ENCODE measurements at regions not wholly inside any gene's neighbourhood (a gene's known extent, or its start where the extent isn't known, plus 50 kb on each side); places are given as distances from the start of the nearest gene placed in this dataset.
"Not testable (repeated sequence)": the region's sequence is repeated elsewhere in the genome, so short reads cannot be mapped to it uniquely, and the experiment has no call there.

DNA sequence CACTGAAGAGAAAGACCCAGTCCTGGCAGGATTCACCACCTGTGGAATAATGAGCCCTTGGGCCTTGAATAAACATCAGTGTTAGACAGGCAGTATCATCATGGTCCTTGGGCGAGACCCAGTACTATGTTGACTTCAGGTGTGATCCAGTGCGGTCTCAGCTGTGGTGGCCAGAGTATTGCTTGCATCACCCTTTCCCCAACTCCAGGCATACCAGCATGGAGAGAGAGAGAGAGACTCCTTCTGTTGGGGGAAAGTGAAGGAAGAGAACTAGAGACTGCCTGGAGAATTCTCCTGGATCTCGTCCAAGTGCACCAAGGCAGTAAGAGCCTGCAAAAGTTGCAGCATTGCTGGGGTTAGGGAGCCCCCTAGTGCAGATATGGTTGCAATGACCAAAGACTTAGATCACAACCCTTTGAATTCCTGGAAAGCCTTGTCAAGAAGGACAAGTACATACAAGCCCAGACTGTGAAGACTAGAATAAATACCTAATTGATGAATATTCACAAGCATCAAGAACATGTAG is 61.1 kb upstream of the VAMP7 start:
- DNase-seq (ENCODE audit: low spot score): peak; percentile 60
- peak; percentile 91 for ATAC-seq

DNA sequence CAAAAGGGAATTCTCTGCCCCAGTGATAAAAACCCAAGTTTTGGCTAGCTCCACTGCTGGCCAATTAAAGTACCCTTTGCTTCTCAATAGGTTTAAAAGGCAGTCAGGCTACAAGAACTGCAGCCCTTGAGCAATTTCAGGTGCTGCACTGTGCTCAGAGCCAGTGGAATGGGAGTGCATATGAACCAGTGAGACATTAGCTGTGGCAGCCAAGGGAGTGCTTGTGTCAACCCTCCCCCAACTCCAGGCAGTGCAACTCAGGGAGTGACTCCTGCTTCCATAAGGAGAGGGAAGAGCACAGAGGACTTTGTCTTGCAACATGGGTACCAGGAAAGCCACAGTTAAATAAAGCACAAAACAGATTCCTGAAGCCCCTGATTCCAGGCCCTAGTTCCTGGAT is 61.6 kb upstream of the VAMP7 start:
- ATAC-seq: no peak

DNA sequence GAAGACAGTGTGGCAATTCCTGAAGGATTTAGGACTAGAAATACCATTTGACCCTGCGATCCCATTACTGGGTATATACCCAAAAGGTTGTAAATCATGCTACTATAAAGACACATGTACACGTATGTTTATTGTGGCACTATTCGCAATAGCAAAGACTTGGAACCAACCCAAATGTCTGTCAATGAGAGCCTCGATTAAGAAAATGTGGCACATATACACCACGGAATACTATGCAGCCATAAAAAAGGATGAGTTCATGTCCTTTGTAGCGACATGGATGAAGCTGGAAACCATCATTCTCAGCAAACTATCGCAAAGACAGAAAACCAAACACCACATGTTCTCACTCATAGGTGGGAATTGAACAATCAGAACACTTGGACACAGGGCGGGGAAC is 66.8 kb upstream of the VAMP7 start:
- not testable (repeated sequence) for ATAC-seq; DNase-seq (ENCODE audit: low spot score)

More for the DNA sequence above, 61.6 kb upstream of the VAMP7 start:
- DNase-seq (ENCODE audit: low spot score): no peak

DNA sequence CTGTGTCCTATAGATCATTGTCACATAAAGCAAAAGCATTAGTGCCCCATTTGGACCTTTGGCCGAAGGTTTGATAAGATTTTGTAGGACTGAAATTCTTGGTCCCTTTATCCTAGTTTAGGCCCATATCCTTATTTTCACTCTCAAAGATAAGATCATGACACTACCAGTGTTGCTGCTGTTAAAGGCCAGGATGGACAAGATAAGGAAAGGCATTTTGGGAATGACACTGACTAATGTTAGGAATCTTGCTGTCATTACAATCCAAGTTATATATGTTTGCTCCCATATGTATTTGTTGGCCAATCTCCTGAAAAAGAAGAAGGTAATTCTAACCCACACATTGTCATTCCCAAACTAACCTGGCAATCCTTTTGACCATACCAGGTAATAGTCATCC is 101.3 kb upstream of the VAMP7 start:
- DNase-seq (ENCODE audit: low spot score) (no peak), ATAC-seq (no peak)

DNA sequence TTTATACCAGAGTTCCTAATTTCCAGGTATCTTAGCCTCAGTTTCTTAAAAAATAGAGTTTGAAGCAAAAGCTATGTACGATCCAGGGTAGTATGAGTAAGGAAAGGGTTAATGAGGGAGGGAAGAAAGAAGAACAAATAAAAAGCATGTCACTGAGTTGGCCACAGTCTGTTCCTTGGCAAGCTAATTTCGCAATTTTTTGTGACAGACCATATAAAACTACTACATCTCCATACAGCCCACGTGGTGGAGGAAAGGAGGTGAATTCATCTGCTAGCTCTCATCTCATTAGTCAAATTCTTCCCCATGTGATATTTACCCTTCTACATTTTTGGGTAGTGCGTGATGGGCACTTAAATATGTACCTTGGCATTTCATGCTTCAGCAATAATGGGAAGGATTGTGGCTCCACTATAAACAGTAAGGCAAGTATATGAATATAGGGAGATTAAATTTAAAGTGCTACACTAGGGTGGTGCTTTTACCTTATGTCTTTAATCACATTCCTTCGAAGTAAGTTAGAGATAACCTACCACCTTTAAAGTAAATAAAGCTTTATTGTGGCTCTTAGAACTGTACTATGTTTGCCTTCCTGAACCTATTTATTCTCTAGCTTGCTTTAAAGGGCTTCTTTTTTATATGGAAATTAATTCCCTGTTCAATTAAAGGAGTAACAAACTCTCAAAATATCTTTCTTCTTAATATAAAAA is 102.1 kb upstream of the VAMP7 start:
- DNase-seq (ENCODE audit: low spot score): no peak
- ATAC-seq: no peak

DNA sequence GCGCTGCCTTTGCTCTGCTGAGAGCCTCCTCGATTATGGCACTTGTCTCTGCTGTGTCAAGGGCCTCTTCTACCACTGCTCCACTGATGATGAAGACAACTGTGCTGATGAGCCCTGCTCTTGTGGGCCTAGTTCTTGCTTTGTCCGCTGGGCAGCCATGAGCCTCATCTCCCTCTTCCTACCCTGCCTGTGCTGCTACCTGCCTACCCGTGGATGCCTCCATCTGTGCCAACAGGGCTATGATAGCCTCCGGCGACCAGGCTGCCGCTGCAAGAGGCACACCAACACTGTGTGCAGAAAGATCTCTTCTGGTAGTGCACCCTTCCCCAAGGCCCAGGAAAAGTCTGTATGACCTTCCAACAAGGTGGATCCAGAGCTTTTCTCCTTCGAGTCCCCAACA is 106.8 kb upstream of the VAMP7 start:
- ATAC-seq (no peak), DNase-seq (ENCODE audit: low spot score) (no peak)

DNA sequence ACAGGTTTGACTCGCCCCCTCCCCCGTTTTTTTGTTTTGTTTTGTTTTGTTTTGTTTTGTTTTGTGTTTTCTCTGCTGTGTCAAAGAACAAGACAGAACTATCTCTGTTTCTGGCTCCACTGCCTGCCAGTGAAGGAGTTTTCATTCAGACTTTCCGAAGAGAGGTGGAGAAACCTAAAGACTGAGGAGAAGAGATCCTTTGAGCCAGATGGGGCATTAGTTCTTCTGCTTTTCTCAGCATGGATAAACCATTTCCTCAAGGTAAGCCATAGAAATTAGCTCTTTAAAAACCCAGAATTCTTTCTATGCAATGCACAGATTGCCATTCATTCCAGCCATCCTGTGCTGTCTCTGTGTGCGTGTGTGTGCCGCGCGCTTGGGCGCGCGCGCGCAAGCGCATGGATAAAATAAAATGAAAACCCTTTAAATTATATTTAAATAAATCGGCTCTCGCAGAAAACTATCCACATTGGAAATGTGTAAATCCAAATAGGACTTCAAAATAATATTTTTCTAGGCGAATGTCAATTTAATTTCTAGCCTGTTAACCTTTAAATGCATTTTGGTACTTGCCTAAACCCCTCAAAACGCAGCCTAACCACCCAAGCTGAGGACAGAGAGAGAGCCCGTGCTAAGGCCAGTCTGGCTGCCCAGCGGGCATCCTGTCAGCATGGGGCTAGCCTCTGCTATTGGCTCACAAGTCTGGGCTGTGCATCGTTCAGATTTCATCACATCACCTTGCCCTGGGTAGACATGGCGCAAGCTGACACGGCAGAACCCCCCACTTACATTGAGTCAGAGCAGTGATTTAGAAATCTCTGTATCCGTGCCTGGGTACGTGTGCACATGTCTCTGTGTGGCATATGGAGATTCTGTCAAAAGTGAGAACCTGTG is 113.0 kb upstream of the VAMP7 start:
- DNase-seq (ENCODE audit: low spot score) (peak; percentile 46), ATAC-seq (peak; percentile 44)

DNA sequence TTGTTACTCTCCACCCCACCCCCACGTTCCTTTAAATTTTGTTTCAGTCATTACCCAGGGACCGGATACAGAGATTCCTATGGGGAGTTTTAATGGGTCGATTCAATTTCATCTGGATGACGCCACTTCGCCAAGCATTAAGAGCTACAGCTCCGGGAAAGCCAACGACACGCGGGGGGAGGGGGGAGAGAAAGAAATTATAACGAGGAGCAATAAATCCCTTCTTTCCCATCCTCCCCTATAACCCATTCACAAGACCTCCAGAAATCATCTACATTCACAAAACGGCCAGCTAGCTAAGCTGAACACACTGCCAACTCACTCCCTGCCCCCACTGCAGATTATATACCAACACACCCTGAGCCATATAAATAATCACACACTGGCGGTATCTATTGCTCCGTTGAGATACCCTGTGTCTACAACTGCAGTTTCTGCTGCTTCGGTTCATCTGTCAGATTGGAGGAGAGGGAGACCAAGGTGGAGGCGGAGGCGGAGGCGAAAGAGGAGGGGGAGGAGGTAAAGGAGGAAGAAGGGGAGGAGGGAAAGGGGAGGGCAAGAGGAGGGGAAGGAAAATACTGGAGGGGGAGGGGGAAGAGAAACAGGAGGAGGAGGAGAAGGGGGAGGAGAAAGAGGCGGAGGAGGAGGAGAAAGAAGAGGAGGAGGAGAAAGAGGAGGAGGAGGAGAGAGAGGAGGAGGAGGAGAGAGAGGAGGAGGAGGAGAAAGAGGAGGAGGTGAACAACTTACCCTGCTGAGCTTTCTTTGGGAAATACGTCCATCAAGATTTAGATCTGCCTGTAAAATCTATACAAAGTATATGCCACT is 113.9 kb upstream of the VAMP7 start:
- DNase-seq (ENCODE audit: low spot score) (peak; percentile 40), ATAC-seq (peak; percentile 85)

DNA sequence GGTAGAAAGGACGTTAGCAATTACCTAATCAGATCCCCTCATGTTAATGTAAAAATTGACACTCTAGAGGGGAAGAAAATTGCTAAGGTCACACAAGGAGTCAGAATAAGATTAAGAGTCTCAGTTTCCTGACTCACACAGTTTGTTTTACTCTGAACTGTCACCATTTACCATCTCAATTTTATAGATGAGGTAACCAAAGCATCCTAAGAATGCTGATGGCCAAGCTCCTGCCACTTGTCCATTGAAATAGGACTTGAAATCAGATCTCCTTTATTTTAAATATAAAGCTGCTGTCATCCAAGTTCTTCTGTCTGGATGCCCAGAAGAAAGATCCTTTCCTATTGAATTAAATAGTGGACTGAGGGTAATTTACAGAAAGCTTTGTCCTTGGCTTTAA is 114.8 kb upstream of the VAMP7 start:
- ATAC-seq: no peak
- DNase-seq (ENCODE audit: low spot score): no peak

DNA sequence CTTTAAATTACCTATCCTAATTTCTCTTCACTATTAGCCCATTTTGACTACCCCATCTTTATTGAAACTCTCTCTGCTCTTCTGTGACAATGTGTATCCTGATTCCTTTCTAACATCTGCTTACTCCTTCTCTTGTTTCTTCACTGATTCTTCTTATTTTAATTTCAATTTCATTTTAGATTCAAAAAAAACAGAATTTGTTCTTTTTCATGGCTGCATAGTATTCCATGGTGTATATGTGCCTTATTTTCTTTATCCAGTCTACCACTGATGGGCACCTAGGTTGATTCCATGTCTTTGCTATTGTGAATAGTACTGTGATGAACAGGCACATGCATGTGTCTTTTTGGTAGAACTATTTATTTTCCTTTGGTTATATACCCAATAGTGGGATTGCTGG is 120.0 kb upstream of the VAMP7 start:
- DNase-seq (ENCODE audit: low spot score) (no peak), ATAC-seq (no peak)

DNA sequence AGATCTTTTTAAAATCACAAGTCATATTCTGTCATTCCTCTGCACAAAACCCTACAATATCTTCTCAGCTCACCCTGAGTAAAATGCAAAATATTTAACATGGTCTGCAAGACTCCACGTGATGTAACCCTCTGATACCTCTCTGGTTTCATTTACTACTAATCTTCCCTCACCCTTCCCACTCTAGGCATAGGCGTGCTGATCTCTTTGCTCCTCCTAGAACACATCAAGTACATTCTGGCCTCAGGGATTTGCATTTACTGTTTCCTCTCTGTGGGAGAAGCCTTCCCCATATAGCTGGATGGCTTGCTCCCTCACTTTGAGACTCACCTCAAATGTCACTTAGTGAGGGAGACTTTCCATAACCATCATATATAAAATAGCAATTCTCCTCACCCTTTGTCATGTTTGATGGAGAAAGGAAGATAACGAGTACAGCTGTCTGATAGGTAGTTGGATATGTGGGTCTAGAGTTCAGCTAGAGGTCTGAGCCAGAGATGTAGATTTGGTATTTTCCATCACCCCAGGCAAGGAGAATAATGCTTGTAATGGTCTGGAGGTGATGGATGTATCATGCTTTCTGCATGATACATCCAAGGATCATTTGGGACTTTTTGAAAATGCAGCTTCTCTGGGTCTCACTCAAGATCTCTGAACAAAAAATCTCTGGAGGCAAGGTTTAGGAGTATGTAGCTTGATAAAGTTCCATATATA is 123.9 kb upstream of the VAMP7 start:
- DNase-seq (ENCODE audit: low spot score) (no peak), ATAC-seq (no peak)

DNA sequence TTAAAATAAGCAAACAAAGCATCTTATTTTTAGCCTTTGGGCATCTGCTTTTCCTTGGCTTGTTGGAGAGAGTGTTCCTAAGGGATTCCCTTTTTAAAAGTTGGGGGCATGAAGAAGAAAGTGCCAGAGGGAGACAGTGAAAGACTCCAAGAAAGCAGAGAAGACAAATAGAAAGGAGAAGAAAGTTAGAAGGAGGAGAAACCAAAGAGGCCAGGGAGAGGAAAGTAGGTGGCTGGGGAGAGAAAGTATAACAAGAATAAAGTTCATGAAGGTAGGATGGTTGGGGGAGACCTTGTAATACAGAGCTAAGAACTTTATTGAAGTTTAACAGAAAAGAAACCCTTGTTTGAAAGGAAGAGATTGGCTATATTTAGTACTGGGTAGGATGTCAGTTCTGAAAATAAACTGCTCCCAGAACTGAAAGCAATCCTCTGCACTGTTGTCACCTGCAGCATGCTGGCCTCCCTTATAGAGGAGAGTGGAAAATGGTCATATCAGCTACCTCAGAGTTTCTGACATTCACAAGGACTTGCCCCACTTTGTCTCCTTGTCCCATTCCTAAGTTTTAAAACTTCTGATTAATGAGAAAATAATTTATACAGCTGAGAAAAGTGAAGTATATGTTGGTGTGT is 125.3 kb upstream of the VAMP7 start:
- DNase-seq (ENCODE audit: low spot score) (no peak), ATAC-seq (no peak)

DNA sequence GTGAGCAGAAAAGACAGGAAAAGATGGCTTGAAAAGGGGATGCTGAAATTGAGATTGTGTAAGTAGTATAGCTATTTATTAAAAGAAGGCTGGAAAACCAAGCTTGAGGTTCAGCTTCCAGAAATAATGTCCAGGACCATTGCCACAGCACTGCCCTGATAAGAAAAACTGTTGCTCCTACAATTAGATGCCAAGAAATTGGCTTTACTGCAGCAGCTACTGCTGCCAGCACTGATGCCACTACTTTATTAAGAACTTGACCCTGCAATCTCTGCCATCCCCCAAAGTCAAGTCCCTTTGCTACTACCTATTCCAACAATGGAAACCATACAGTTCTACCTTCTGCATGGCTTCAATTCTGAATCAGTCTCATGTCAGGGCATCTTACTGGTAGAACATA is 130.0 kb upstream of the VAMP7 start:
- ATAC-seq (no peak), DNase-seq (ENCODE audit: low spot score) (no peak)

DNA sequence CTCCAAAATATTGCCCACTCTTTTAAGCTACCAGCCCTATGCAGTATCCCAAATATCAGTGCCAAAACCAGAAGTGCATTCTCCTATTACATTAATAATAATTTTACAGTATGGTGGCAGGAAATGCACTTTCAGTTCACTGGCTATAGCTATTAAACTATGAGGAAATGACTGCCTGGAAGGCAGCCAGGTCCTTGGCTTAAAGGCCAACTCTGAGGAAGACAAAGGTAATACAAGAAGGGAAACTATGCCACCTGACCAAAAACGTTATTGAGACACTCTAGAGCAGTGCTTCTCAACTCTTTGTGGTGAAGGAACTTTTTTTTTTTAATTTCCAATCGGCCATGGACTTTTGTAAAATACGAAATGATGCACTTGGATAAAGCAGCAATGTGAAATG is 133.6 kb upstream of the VAMP7 start:
- ATAC-seq: peak; percentile 38
- DNase-seq (ENCODE audit: low spot score): no peak

DNA sequence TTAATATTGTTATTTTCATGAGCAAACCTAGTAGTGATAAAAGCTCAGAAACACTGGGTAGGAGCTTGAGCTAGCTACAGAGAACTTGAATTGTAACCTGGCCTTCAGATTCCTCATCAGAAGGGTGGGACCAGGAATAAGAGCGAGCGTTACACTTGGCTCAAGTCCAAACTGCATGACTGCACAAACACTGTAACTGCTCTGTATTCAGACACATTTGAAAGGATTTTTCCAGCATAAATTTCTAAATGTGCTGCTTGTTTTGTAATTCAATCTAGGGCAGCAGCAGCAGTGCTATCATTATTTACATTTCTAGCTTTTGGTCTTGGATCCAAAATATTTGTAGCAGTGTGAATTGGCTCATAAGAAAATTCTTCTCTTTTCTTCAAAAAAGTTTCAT is 133.0 kb upstream of the TMLHE start:
- ATAC-seq (no peak), DNase-seq (ENCODE audit: low spot score) (no peak)

DNA sequence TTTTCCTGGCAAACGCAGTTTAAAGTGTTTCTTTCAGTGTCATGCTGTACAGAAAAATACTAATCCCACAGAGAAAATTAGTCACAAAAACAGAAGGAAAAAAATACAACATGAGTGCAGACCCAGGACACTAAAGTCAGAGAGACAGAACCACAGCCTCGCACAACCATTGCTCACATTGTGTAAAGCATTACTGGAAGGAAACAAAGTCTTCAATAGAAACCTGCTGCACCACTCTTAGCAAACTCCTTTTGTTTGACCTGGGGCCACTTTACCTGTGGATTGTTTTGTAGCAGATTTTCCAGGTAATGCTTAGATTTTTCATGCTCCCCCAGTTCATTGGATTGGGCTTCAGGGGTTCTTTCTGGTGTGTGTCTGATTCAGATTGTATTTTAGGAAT is 131.8 kb upstream of the TMLHE start:
- no peak for DNase-seq (ENCODE audit: low spot score)
- no peak for ATAC-seq

DNA sequence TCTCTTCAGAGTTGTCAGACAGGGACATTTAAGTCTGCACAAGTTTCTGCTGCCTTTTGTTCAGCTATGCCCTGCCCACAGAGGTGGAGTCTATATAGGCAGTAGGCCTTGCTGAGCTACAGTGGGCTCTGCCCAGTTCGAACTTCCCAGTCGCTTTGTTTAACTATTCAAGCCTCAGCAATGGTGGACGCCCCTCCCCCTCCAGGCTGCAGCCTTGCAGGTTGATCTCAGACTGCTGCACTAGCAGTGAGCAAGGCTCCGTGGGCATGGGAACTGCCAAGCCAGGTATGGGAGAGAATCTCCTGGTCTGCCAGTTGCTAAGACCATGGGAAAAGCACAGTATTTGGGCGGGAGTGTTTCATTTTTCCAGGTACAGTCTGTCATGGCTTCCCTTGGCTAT is 115.6 kb upstream of the TMLHE start:
- ATAC-seq; DNase-seq (ENCODE audit: low spot score): not testable (repeated sequence)

DNA sequence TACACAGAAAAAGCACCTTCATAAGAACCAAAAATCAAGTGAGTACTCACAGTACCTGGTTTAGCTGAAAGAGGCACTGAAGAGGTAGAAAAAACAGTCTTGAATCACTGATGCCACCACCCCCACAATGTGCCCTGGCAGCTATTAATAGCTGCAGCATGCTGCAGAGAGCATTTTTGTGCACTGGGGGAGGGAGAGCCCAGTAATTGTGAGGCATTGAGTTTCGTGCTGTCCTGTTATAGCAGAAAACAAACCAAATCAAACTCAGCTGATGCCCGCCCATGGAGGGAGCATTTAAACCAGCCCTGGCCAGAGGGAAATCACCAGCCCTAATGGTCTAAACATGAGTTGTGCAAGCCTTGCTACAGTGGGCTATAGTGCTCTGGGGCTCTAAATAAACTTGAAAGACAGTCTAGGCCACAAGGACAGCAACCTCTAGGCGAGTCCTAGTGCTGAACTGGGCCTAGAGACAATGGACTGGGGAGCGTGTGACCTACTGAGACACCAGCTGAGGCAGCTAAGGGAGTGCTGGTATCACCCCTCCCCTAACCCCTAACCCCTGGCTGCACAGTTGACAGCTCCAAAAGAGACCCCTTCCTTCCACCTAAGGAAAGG is 106.3 kb upstream of the TMLHE start:
- ATAC-seq (no peak), DNase-seq (ENCODE audit: low spot score) (no peak)

DNA sequence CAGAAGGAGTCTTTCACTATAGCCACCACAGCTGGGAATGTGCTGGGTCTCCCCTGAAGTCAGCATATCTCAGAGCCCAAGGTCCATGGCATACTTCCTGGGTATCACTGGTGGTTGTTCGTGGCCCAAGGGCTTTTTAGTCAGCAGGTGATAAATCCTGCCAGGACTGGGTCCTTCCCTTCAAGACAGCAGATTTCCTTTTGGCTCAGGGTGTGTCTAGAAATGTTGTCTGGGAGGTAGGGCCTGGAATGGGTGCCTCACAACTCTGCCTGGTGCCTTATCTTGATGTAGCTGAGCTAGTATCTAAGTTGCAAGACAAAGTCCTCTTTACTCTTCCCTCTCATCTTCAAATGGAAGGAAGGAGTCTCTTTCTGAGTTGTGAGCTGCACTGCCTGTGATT is 102.4 kb upstream of the TMLHE start:
- DNase-seq (ENCODE audit: low spot score) (no peak), ATAC-seq (no peak)

DNA sequence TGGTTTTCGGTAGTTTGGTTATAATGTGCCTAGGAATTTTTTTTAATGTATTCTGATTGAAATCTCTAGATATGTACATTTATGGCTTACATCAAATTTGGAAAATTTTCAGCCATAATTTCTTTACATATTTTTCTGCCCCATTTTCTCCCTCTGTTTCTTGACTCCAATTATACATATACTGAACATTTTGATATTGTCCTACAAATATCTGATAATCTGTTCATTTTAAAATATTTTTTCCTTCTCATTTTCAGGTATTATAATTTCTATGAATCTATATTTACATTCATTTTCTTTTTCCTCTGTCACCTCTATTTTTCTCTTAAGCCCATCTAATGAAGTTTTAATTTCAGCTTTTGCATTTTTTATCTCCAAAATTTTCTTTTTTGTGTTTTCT is 82.7 kb upstream of the TMLHE start:
- DNase-seq (ENCODE audit: low spot score) (no peak), ATAC-seq (no peak)
